K562 (cell line): ENCODE measurements at regions not wholly inside any gene's neighbourhood (a gene's known extent, or its start where the extent isn't known, plus 50 kb on each side); places are given as distances from the start of the nearest gene placed in this dataset.
"Not testable (repeated sequence)": the region's sequence is repeated elsewhere in the genome, so short reads cannot be mapped to it uniquely, and the experiment has no call there.

Experiments
- ATAC-seq: fragments of 200-7000 bp; cut with Tn5 transposase; 3 replicates; pipeline ENCODE4 v1.9.1; 2020; ENCODE audit warnings: moderate library complexity
- BruUV-seq: library from RNA; stranded (reverse); fragments of 400-500 nt; replicated peaks from 2 replicates; lab custom pipeline; 2021; lab: Mats Ljungman, UMichigan
- CTCF ChIA-PET: fragments of 300-600 bp; formaldehyde crosslinking; extraction: SDS; loops from one replicate; lab custom pipeline; 2021; ENCODE audit warnings: low intra/inter-chr PET ratio; lab: Yijun Ruan, JAX
- POLR2A ChIA-PET: fragments of 300-600, 350-650 bp; sonication (Branson Sonifier 250); formaldehyde crosslinking; extraction: SDS; loops from one replicate; lab custom pipeline; 2021; ENCODE audit warnings: antibody characterized with exemption, inconsistent platforms; lab: Yijun Ruan, JAX
- DNase-seq, 4 experiments: peaks; one replicate each; pipeline versions ENCODE4 v3.0.0 to v3.0.0-alpha.2; 2011 to 2018; ENCODE audit warnings: low spot score in 3 of 4, mixed read lengths in 3 of 4; ENCODE audit errors: extremely low read depth in 1 of 4
- FAIRE-seq: peaks from 2 replicates; lab custom pipeline; 2011; peaks lifted over from hg19 to GRCh38; lab: Jason Lieb, UNC
- H2AFZ ChIP-seq: 2 replicates; pipeline ENCODE4 v1.6.0; 2011; ENCODE audit warnings: low read depth, low read length, control low read depth, inconsistent platforms
- H3K27ac ChIP-seq: fragments of 200-600 bp; 3 replicates; pipeline ENCODE4 v1.8.0; 2011; ENCODE audit warnings: low read depth, mild to moderate bottlenecking, control low read depth, inconsistent platforms, low read length, moderate library complexity, mixed read lengths; ENCODE audit errors: extremely low read depth
- H3K27me3 ChIP-seq, 2 experiments: fragments of 300-600 bp in 1 of 2; 2 replicates in 1 of 2; 3 replicates in 1 of 2; pipeline versions ENCODE4 v1.6.0 to v1.8.0; 2011; ENCODE audit warnings: inconsistent platforms in 2 of 2, low read length in 2 of 2, mild to moderate bottlenecking in 1 of 2, mixed read lengths in 1 of 2, moderate library complexity in 1 of 2; ENCODE audit not compliant: control insufficient read depth in 2 of 2, insufficient read depth in 2 of 2
- H3K36me3 ChIP-seq: fragments of 300-600 bp; 3 replicates; pipeline ENCODE4 v1.8.0; 2011; ENCODE audit warnings: mild to moderate bottlenecking, low read length, inconsistent platforms; ENCODE audit not compliant: control insufficient read depth, insufficient read depth
- H3K4me1 ChIP-seq, 2 experiments: fragments of 200-600 bp in 1 of 2; replicated peaks in 1 of 2; 2 replicates in 1 of 2; 3 replicates in 1 of 2; pipeline versions ENCODE4 v1.5.1 to v1.8.0; 2011; ENCODE audit warnings: inconsistent platforms in 2 of 2, low read length in 2 of 2, mild to moderate bottlenecking in 1 of 2, mixed read lengths in 1 of 2, moderate library complexity in 1 of 2; ENCODE audit not compliant: control insufficient read depth in 2 of 2, insufficient read depth in 2 of 2
- H3K4me2 ChIP-seq: 2 replicates; pipeline ENCODE4 v1.6.1; 2011; ENCODE audit warnings: low read length, control low read depth, inconsistent platforms, mixed read lengths; ENCODE audit not compliant: insufficient read depth
- H3K4me3 ChIP-seq: fragments of 200-600 bp; sonication (generic), shearing (Covaris generic); 2 replicates; pipeline ENCODE4 v1.5.1; 2016; ENCODE audit warnings: control low read depth, inconsistent platforms
- H3K79me2 ChIP-seq: fragments of 200-600 bp; 3 replicates; pipeline ENCODE4 v1.8.0; 2011; ENCODE audit warnings: low read length, inconsistent platforms; ENCODE audit not compliant: control insufficient read depth, insufficient read depth
- H3K9ac ChIP-seq, 2 experiments: 2 replicates each; pipeline versions ENCODE4 v1.6.0 to v1.6.1; 2011; ENCODE audit warnings: low read depth in 2 of 2, low read length in 2 of 2, control low read depth in 1 of 2, inconsistent platforms in 1 of 2, mild to moderate bottlenecking in 1 of 2, mixed read lengths in 1 of 2; ENCODE audit not compliant: insufficient read depth in 1 of 2
- H3K9me1 ChIP-seq: one replicate; pipeline ENCODE4 v1.6.0; 2011; ENCODE audit warnings: inconsistent platforms, mild to moderate bottlenecking, low read length, moderate library complexity; ENCODE audit not compliant: control insufficient read depth, insufficient read depth
- H3K9me3 ChIP-seq: replicated peaks from 2 replicates; pipeline ENCODE4 v1.5.1; 2011; ENCODE audit warnings: low read depth, low read length, inconsistent platforms; ENCODE audit not compliant: control insufficient read depth, insufficient read depth
- H4K20me1 ChIP-seq: replicated peaks from 2 replicates; pipeline ENCODE4 v1.6.1; 2011; ENCODE audit warnings: low read length, inconsistent platforms, mixed read lengths; ENCODE audit not compliant: control insufficient read depth, insufficient read depth
- ASH1L ChIP-seq: fragments of 450-650 bp; IDR thresholded peaks from 2 replicates; pipeline ENCODE4 v1.6.1; 2018; ENCODE audit warnings: borderline replicate concordance, mild to moderate bottlenecking, low read depth; ENCODE audit not compliant: partially characterized antibody
- MCM3 ChIP-seq: fragments of 450-650 bp; IDR thresholded peaks from 2 replicates; pipeline ENCODE4 v1.6.1; 2016
- ZNF717 ChIP-seq: fragments of 250-450 bp; sonication (Bioruptor Pico); IDR thresholded peaks from 2 replicates; pipeline ENCODE4 v1.5.0; 2021
- WGBS: fragments of 100-300 bp; shearing (Covaris generic); methylation state at CpG from one replicate; pipeline ENCODE4 v1.1.6; 2016; ENCODE audit warnings: low coverage, mixed read lengths; ENCODE audit not compliant: insufficient coverage; ENCODE audit errors: missing lambda C conversion rate; 5-methylcytosine and 5-hydroxymethylcytosine counted together
- in situ Hi-C: fragments of 300-500 bp; cut with MboI; formaldehyde crosslinking; loops from 4 replicates; pipeline ENCODE4 v1.15.0; 2018; ENCODE audit warnings: inconsistent platforms, mixed read lengths
- intact Hi-C: fragments of 100-400 bp; cut with micrococcal nuclease; formaldehyde crosslinking; loops from 2 replicates; pipeline ENCODE4 v1.14.2; 2022
- TF ChIP-seq, protein P1 (sequence below): sonication (generic); formaldehyde crosslinking; IDR thresholded peaks from 2 replicates; pipeline ENCODE4 v1.8.0; 2023; ENCODE audit warnings: missing genetic modification reagents, mild to moderate bottlenecking, borderline replicate concordance

DNA sequence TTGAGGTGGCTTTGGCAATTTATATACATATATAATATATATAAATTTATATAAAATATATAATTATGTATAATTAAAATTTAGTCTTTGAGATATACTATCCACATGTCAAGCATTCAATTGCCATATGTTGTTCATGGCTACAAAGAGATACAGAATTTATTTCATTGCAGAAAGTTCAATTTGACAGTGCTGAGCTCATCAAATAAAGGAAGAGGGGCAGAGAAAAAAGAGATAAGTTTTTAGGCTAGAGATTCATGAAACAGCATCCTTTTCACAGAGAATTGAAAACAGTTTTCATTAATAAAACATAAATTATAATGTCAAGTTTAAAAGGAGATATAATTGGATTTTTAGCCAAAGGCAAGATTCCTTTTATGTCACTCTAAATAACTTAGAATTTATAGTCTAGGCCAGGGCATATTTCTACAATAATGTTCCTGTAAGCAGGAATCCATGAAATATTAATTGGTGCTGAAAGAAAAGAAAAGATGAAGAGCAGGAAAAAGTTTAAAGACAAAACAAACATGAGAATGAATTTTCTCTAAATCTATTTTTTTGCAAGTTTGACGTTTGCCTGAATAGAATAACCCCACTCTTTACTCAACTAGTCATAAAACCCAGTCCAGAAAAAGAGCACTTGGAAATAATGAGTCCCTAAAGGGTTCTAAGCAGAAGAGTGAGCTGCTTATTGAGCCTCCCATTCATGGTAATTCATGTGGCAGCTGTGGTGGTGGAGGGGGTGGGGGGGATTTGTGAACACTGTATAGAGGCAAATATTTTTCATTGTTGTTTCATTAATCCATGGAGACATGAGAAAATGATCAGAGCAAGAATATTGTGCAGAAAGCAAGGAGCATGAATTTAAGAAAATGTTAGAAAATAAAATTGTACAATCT lies 1279.5 kb downstream of the CDH12 start:
- no peak overlapping the region for H3K9ac ChIP-seq
- DNase-seq (peak in 1 of 4 experiments; percentile 1), ATAC-seq (no peak), FAIRE-seq (no peak)
- H2AFZ ChIP-seq = no peak overlapping the region
- intact Hi-C loops = no loop called here
- no peaks in the 10 kb centered on the region for H3K79me2 ChIP-seq
- H3K9me3 ChIP-seq = no peaks in the 10 kb centered on the region
- no peaks in the 10 kb centered on the region for H4K20me1 ChIP-seq
- no peaks in the 10 kb centered on the region for H3K27me3 ChIP-seq
- CTCF ChIA-PET = no interaction called here
- in situ Hi-C loops = no loop called here
- BruUV-seq = no TSS peak
- H3K4me1 ChIP-seq = no peaks in the 10 kb centered on the region
- no peak overlapping the region for H3K4me3 ChIP-seq
- 0% methylated on average over 1 of the region's 1 CpG for whole genome bisulfite sequencing
- POLR2A ChIA-PET = no interaction called here
- no peaks in the 10 kb centered on the region for H3K9me1 ChIP-seq
- TF ChIP-seq ZNF717 (CRISPR knock-in tag) (no peak), MCM3 (no peak), ASH1L (no peak)
- TF ChIP-seq, protein P1, sequence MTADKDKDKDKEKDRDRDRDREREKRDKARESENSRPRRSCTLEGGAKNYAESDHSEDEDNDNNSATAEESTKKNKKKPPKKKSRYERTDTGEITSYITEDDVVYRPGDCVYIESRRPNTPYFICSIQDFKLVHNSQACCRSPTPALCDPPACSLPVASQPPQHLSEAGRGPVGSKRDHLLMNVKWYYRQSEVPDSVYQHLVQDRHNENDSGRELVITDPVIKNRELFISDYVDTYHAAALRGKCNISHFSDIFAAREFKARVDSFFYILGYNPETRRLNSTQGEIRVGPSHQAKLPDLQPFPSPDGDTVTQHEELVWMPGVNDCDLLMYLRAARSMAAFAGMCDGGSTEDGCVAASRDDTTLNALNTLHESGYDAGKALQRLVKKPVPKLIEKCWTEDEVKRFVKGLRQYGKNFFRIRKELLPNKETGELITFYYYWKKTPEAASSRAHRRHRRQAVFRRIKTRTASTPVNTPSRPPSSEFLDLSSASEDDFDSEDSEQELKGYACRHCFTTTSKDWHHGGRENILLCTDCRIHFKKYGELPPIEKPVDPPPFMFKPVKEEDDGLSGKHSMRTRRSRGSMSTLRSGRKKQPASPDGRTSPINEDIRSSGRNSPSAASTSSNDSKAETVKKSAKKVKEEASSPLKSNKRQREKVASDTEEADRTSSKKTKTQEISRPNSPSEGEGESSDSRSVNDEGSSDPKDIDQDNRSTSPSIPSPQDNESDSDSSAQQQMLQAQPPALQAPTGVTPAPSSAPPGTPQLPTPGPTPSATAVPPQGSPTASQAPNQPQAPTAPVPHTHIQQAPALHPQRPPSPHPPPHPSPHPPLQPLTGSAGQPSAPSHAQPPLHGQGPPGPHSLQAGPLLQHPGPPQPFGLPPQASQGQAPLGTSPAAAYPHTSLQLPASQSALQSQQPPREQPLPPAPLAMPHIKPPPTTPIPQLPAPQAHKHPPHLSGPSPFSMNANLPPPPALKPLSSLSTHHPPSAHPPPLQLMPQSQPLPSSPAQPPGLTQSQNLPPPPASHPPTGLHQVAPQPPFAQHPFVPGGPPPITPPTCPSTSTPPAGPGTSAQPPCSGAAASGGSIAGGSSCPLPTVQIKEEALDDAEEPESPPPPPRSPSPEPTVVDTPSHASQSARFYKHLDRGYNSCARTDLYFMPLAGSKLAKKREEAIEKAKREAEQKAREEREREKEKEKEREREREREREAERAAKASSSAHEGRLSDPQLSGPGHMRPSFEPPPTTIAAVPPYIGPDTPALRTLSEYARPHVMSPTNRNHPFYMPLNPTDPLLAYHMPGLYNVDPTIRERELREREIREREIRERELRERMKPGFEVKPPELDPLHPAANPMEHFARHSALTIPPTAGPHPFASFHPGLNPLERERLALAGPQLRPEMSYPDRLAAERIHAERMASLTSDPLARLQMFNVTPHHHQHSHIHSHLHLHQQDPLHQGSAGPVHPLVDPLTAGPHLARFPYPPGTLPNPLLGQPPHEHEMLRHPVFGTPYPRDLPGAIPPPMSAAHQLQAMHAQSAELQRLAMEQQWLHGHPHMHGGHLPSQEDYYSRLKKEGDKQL (CRISPR knock-in tag) = no peak
- H3K27ac ChIP-seq = no peak overlapping the region
- no peak overlapping the region for H3K4me2 ChIP-seq
- no peaks in the 10 kb centered on the region for H3K36me3 ChIP-seq

DNA sequence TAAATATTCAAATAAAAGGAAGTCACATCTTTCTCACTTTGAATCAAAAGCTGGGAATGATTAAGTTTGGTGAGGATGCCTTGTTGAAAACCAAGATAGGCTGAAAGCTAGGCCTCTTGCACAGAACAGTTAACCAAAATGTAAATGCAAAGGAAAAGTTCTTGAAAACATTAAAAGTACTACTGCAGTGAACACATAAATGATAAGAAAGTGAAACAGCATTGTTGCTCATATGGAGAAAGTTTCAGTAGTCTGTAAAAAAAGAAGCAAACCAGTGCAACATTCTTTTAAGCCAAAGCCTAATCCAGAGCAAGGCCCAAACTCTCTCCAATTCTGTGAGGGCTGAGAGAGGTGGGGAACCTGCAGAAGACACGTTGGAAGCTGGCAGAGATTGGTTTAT lies 1281.9 kb downstream of the CDH12 start:
- H3K27me3 ChIP-seq, H3K27ac ChIP-seq, H3K9ac ChIP-seq, intact Hi-C loops, POLR2A ChIA-PET, DNase-seq, BruUV-seq, in situ Hi-C loops, H2AFZ ChIP-seq, H3K4me2 ChIP-seq, CTCF ChIA-PET, H3K79me2 ChIP-seq, ATAC-seq, H3K9me3 ChIP-seq, H3K9me1 ChIP-seq, H3K4me3 ChIP-seq, H4K20me1 ChIP-seq, H3K4me1 ChIP-seq, H3K36me3 ChIP-seq: not testable (repeated sequence)
- FAIRE-seq = peak; percentile 40
- WGBS = 0% methylated on average over 1 of the region's 1 CpG
